IMR-90 (cell line): ENCODE measurements at regions not wholly inside any gene's neighbourhood (a gene's known extent, or its start where the extent isn't known, plus 50 kb on each side); places are given as distances from the start of the nearest gene placed in this dataset.

Experiments
- ATAC-seq: fragments of 200-7000 bp; cut with Tn5 transposase; 2 replicates; pipeline ENCODE4 v1.9.1; 2020; ENCODE audit warnings: low read depth, mild to moderate bottlenecking, moderate library complexity
- BruUV-seq: library from RNA; stranded (reverse); fragments of 400-500 nt; replicated peaks from 2 replicates; lab custom pipeline; 2021; lab: Mats Ljungman, UMichigan
- CTCF ChIA-PET: fragments of 300-600 bp; formaldehyde crosslinking; extraction: SDS; loops from one replicate; lab custom pipeline; 2021; ENCODE audit warnings: antibody characterized with exemption; lab: Yijun Ruan, JAX
- POLR2A ChIA-PET: fragments of 300-600 bp; sonication (Branson Sonifier 250); formaldehyde crosslinking; loops from one replicate; lab custom pipeline; 2022; ENCODE audit warnings: antibody characterized with exemption; ENCODE audit not compliant: unreplicated experiment; lab: Charles Lee
- DNase-seq: peaks from one replicate; pipeline ENCODE4 v3.0.0; 2013
- H2AFZ ChIP-seq: replicated peaks from 2 replicates; pipeline ENCODE3; 2013; ENCODE audit warnings: low read length, mild to moderate bottlenecking; ENCODE audit not compliant: poor library complexity
- H2AK5ac ChIP-seq: 2 replicates; pipeline ENCODE4 v1.6.1; 2013; ENCODE audit warnings: low read depth, low read length, inconsistent platforms
- H2AK9ac ChIP-seq: replicated peaks from 2 replicates; pipeline ENCODE3; 2013; ENCODE audit warnings: mild to moderate bottlenecking, low read depth, low read length, moderate library complexity; ENCODE audit not compliant: poor library complexity
- H2BK120ac ChIP-seq: 2 replicates; pipeline ENCODE4 v1.6.1; 2013; ENCODE audit warnings: low read depth, low read length, inconsistent platforms
- H2BK15ac ChIP-seq: 3 replicates; pipeline ENCODE4 v1.6.1; 2013; ENCODE audit warnings: low read depth, low read length, inconsistent platforms
- H2BK20ac ChIP-seq: 2 replicates; pipeline ENCODE4 v1.6.1; 2013; ENCODE audit warnings: low read depth, mild to moderate bottlenecking, inconsistent platforms, low read length, moderate library complexity
- H2BK5ac ChIP-seq: 2 replicates; pipeline ENCODE4 v1.6.1; 2013; ENCODE audit warnings: mild to moderate bottlenecking, low read depth, low read length, inconsistent platforms; ENCODE audit not compliant: poor library complexity, severe bottlenecking
- H3K14ac ChIP-seq: replicated peaks from 2 replicates; pipeline ENCODE4 v1.6.1; 2013; ENCODE audit warnings: low read depth, low read length, inconsistent platforms
- H3K18ac ChIP-seq: 2 replicates; pipeline ENCODE4 v1.6.1; 2013; ENCODE audit warnings: low read depth, low read length, control low read depth
- H3K23ac ChIP-seq: 2 replicates; pipeline ENCODE4 v1.6.1; 2013; ENCODE audit warnings: low read depth, low read length, inconsistent platforms
- H3K27ac ChIP-seq: 2 replicates; pipeline ENCODE4 v1.5.1; 2013; ENCODE audit warnings: mild to moderate bottlenecking, control low read depth, low read length; ENCODE audit not compliant: insufficient read depth
- H3K27me3 ChIP-seq: 2 replicates; pipeline ENCODE4 v1.6.1; 2013; ENCODE audit warnings: low read length; ENCODE audit not compliant: control insufficient read depth, insufficient read depth
- H3K36me3 ChIP-seq: 2 replicates; pipeline ENCODE4 v1.6.1; 2013; ENCODE audit warnings: low read length, mixed read lengths; ENCODE audit not compliant: control insufficient read depth, insufficient read depth
- H3K4ac ChIP-seq: 2 replicates; pipeline ENCODE4 v1.6.1; 2013; ENCODE audit warnings: low read depth, low read length, inconsistent platforms
- H3K4me1 ChIP-seq: 2 replicates; pipeline ENCODE4 v1.6.1; 2013; ENCODE audit warnings: low read length, mixed read lengths; ENCODE audit not compliant: control insufficient read depth, insufficient read depth
- H3K4me2 ChIP-seq: 2 replicates; pipeline ENCODE4 v1.6.1; 2013; ENCODE audit warnings: low read depth, mild to moderate bottlenecking, control low read depth, low read length, moderate library complexity
- H3K4me3 ChIP-seq: 2 replicates; pipeline ENCODE4 v1.5.1; 2013; ENCODE audit warnings: low read depth, mild to moderate bottlenecking, control low read depth, low read length, moderate library complexity; ENCODE audit not compliant: insufficient read depth
- H3K56ac ChIP-seq: 2 replicates; pipeline ENCODE4 v1.6.1; 2013; ENCODE audit warnings: low read length, inconsistent platforms; ENCODE audit not compliant: insufficient read depth; ENCODE audit errors: extremely low read depth
- H3K79me1 ChIP-seq, 2 experiments: 2 replicates each; pipeline ENCODE4 v1.6.1; 2013; ENCODE audit warnings: low read length in 2 of 2, inconsistent platforms in 1 of 2, low read depth in 1 of 2
- H3K9ac ChIP-seq: 2 replicates; pipeline ENCODE4 v1.6.1; 2013; ENCODE audit warnings: low read depth, low read length, control low read depth
- H3K9me1 ChIP-seq: 2 replicates; pipeline ENCODE4 v1.6.1; 2013; ENCODE audit warnings: low read length, inconsistent platforms; ENCODE audit not compliant: insufficient read depth
- H3K9me3 ChIP-seq: 2 replicates; pipeline ENCODE4 v1.6.1; 2013; ENCODE audit warnings: low read length; ENCODE audit not compliant: control insufficient read depth, insufficient read depth
- H4K20me1 ChIP-seq: 2 replicates; pipeline ENCODE4 v1.6.1; 2013; ENCODE audit warnings: low read length, inconsistent platforms; ENCODE audit not compliant: insufficient read depth
- H4K5ac ChIP-seq: 2 replicates; pipeline ENCODE4 v1.6.1; 2013; ENCODE audit warnings: mild to moderate bottlenecking, low read depth, low read length, control low read depth
- H4K8ac ChIP-seq, 2 experiments: 2 replicates each; pipeline ENCODE4 v1.6.1; 2013; ENCODE audit warnings: low read depth in 2 of 2, low read length in 2 of 2, control low read depth in 1 of 2, inconsistent platforms in 1 of 2
- H4K91ac ChIP-seq: 2 replicates; pipeline ENCODE4 v1.6.1; 2013; ENCODE audit warnings: low read depth, low read length, inconsistent platforms; ENCODE audit not compliant: insufficient read depth
- CEBPB ChIP-seq: IDR thresholded peaks from 2 replicates; pipeline ENCODE4 v1.6.1; 2012; ENCODE audit warnings: low read depth, low read length, improper control_type of control experiment
- CTCF ChIP-seq: conservative IDR thresholded peaks from 2 replicates; pipeline ENCODE4 v1.5.1; 2012; ENCODE audit warnings: mild to moderate bottlenecking, low read depth, low read length, improper control_type of control experiment
- ELK1 ChIP-seq: fragments of 150-350 bp; IDR thresholded peaks from 2 replicates; pipeline ENCODE4 v1.6.1; 2016; ENCODE audit warnings: low read depth, mild to moderate bottlenecking, low read length, moderate library complexity, borderline replicate concordance
- FOS ChIP-seq: fragments of 150-350 bp; IDR thresholded peaks from 2 replicates; pipeline ENCODE4 v1.6.1; 2016; ENCODE audit warnings: low read depth, low read length
- MAFK ChIP-seq: IDR thresholded peaks from 2 replicates; pipeline ENCODE4 v1.6.1; 2012; ENCODE audit warnings: low read depth, low read length, improper control_type of control experiment
- MXI1 ChIP-seq: IDR thresholded peaks from 2 replicates; pipeline ENCODE4 v1.6.1; 2012; ENCODE audit warnings: low read depth, mild to moderate bottlenecking, low read length, moderate library complexity, borderline replicate concordance
- NFE2L2 ChIP-seq: fragments of 150-350 bp; IDR thresholded peaks from 2 replicates; pipeline ENCODE4 v1.6.1; 2016; ENCODE audit warnings: low read depth, mild to moderate bottlenecking, low read length
- POLR2A ChIP-seq: IDR thresholded peaks from 2 replicates; pipeline ENCODE4 v1.6.1; 2012; ENCODE audit warnings: mild to moderate bottlenecking, low read depth, low read length
- SMC3 ChIP-seq: fragments of 150-350 bp; IDR thresholded peaks from 2 replicates; pipeline ENCODE4 v1.6.1; 2016; ENCODE audit warnings: low read depth, mild to moderate bottlenecking, antibody characterized with exemption, low read length, moderate library complexity
- USF2 ChIP-seq: fragments of 150-350 bp; IDR thresholded peaks from 2 replicates; pipeline ENCODE4 v1.6.1; 2017; ENCODE audit warnings: mild to moderate bottlenecking, antibody characterized with exemption, low read length, low read depth
- WGBS, 2 experiments: methylation state at CpG; one replicate each; pipeline versions ENCODE4 v1.1.5 to v1.1.7; 2013; ENCODE audit warnings: missing lambda C conversion rate in 2 of 2; ENCODE audit not compliant: insufficient read length in 1 of 2; ENCODE audit errors: extremely low coverage in 2 of 2; 5-methylcytosine and 5-hydroxymethylcytosine counted together
- dilution Hi-C: fragments of 300-500 bp; cut with HindIII; formaldehyde crosslinking; loops from one replicate; pipeline ENCODE4 v1.14.3; 2018; ENCODE audit warnings: low sequenced_read_pairs; ENCODE audit not compliant: unreplicated experiment
- in situ Hi-C: fragments of 300-500 bp; cut with MboI; formaldehyde crosslinking; loops from 3 replicates; pipeline ENCODE4 v1.14.3; 2019; ENCODE audit warnings: low sequenced_read_pairs, inconsistent platforms, mixed read lengths
- intact Hi-C: fragments of 100-400 bp; cut with micrococcal nuclease; formaldehyde crosslinking; loops from 2 replicates; pipeline ENCODE4 v1.10.0; 2022

DNA sequence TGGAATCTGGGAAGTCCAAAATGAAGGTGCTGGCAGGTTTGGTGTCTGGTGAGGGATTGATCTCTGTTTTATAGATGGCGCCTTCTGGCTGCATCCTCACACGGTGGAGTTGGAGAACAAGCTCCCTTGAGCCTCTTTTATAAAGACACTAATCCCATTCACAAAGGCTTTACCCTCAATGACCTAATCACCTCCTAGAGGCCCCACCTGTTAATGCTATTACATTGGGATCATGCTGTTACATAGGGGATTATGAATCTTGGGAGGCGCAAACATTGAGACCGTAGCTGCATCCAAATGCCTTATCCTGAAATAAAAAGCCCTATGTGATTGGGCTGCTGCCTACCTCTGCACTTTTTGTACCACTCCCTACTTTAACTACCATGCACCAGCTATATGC is 197.1 kb upstream of the HMHB1 start:
- Histone ChIP-seq H3K9me3 (no peaks in the 10 kb centered on the region), H3K4ac (no peak overlapping the region), H3K4me2 (no peak overlapping the region), H2BK120ac (no peak overlapping the region), H4K5ac (no peak overlapping the region), H2AK9ac (no peak overlapping the region), H2AK5ac (no peak overlapping the region), H4K20me1 (no peaks in the 10 kb centered on the region), H3K9me1 (no peaks in the 10 kb centered on the region), H3K18ac (no peak overlapping the region), H4K91ac (no peak overlapping the region), H2BK5ac (no peak overlapping the region), H2AFZ (no peak overlapping the region), H3K79me1 (no peaks in the 10 kb centered on the region), H3K27ac (no peak overlapping the region), H3K14ac (no peak overlapping the region), H2BK20ac (no peak overlapping the region), H3K36me3 (no peaks in the 10 kb centered on the region), H3K56ac (no peak overlapping the region), H3K9ac (no peak overlapping the region), H2BK15ac (no peak overlapping the region), H3K27me3 (no peaks in the 10 kb centered on the region), H4K8ac (no peak overlapping the region), H3K4me1 (no peaks in the 10 kb centered on the region), H3K4me3 (no peak overlapping the region), H3K23ac (no peak overlapping the region)
- TF ChIP-seq SMC3 (no peak), ELK1 (no peak), CEBPB (no peak), MAFK (no peak), USF2 (no peak), NFE2L2 (no peak), POLR2A (no peak), CTCF (no peak), MXI1 (no peak), FOS (no peak)
- in situ Hi-C loops (no loop called here), dilution Hi-C loops (no loop called here), intact Hi-C loops (no loop called here)
- no peak for ATAC-seq
- WGBS, 2 experiments: no CpG with 5 or more reads among the region's 4 CpGs
- ChIA-PET POLR2A (no interaction called here), CTCF (no interaction called here)
- no TSS peak for BruUV-seq
- DNase-seq: no peak
